ENCODE measurements at regions not wholly inside any gene's neighbourhood (a gene's known extent, or its start where the extent isn't known, plus 50 kb on each side); places are given as distances from the start of the nearest gene placed in this dataset.
"Not testable (repeated sequence)": the region's sequence is repeated elsewhere in the genome, so short reads cannot be mapped to it uniquely, and the experiment has no call there.

- not testable (repeated sequence) for TF ChIP-seq CHD2 (IDR thresholded peaks at IDR 0.05; ENCODE audit: borderline replicate concordance, low read depth, low read length); ZNF687 (IDR thresholded peaks at IDR 0.05); BHLHE40 (IDR thresholded peaks at IDR 0.05; ENCODE audit: borderline replicate concordance in 1 of 2, low read depth in 2 of 2, low read length in 1 of 2); CTCF (IDR thresholded peaks at IDR 0.05 in 2 of 3, conservative IDR thresholded peaks at IDR 0.05 in 1 of 3; ENCODE audit: control insufficient read depth in 2 of 3, extremely low read depth in 1 of 3, insufficient read depth in 1 of 3, low read depth in 3 of 3, low read length in 3 of 3); EZH2 (IDR thresholded peaks at IDR 0.05; ENCODE audit: borderline replicate concordance, control insufficient read depth, low read depth, low read length); SIN3A (IDR thresholded peaks at IDR 0.05; ENCODE audit: low read depth, low read length); CEBPB (IDR thresholded peaks at IDR 0.05; ENCODE audit: borderline replicate concordance in 1 of 2, low read depth in 2 of 2, low read length in 2 of 2)
These were observed 193.1 kb upstream of the DTNA start for GRCh38 chr18:34516996-34517395.

Data from GM12878 (cell line).